GM23338 (cell line): ENCODE measurements at regions not wholly inside any gene's neighbourhood (a gene's known extent, or its start where the extent isn't known, plus 50 kb on each side); places are given as distances from the start of the nearest gene placed in this dataset.

ENCODE experiments used
- CTCF ChIP-seq, 2 experiments: fragments of 200-600 bp in 1 of 2; sonication (generic) in 1 of 2; conservative IDR thresholded peaks; 2 replicates each; pipeline versions ENCODE4 v1.5.1 to v1.6.1; 2016 to 2017; ENCODE audit warnings: antibody characterized with exemption in 2 of 2, low read depth in 2 of 2, mild to moderate bottlenecking in 2 of 2, moderate library complexity in 1 of 2
- ETS1 ChIP-seq: IDR thresholded peaks from 2 replicates; pipeline ENCODE4 v1.6.1; 2016; ENCODE audit warnings: antibody characterized with exemption
- EZH2 ChIP-seq: fragments of 200-600 bp; sonication (generic); IDR thresholded peaks from one replicate; pipeline ENCODE4 v1.8.0; 2017; ENCODE audit warnings: antibody characterized with exemption, mild to moderate bottlenecking, low read depth; ENCODE audit not compliant: unreplicated experiment
- EZH2phosphoT487 ChIP-seq: fragments of 200-600 bp; sonication (generic); IDR thresholded peaks from one replicate; pipeline ENCODE4 v1.8.1; 2018; ENCODE audit warnings: antibody characterized with exemption; ENCODE audit not compliant: unreplicated experiment
- JUNB ChIP-seq: IDR thresholded peaks from one replicate; pipeline ENCODE4 v1.6.1; 2016; ENCODE audit warnings: antibody characterized with exemption; ENCODE audit not compliant: unreplicated experiment
- NANOG ChIP-seq: IDR thresholded peaks from 2 replicates; pipeline ENCODE4 v1.6.1; 2016; ENCODE audit warnings: antibody characterized with exemption, borderline replicate concordance
- POLR2AphosphoS5 ChIP-seq: IDR thresholded peaks from 2 replicates; pipeline ENCODE4 v1.6.1; 2016; ENCODE audit warnings: antibody characterized with exemption, low read depth
- REST ChIP-seq: IDR thresholded peaks from one replicate; pipeline ENCODE4 v1.6.1; 2018; ENCODE audit warnings: antibody characterized with exemption; ENCODE audit not compliant: unreplicated experiment
- ZNF114 ChIP-seq: fragments of 250-450 bp; sonication (Bioruptor Pico); IDR thresholded peaks from 2 replicates; pipeline ENCODE4 v1.5.0; 2020; ENCODE audit warnings: mild to moderate bottlenecking, moderate library complexity
- ZNF331 ChIP-seq: fragments of 250-450 bp; sonication (Bioruptor Pico); IDR thresholded peaks from 2 replicates; pipeline ENCODE4 v1.5.0; 2020; ENCODE audit warnings: low read depth, mild to moderate bottlenecking, moderate library complexity

GRCh38 chr5:152883066-152883775 lies 478.1 kb upstream of the NMUR2 start:
- TF ChIP-seq REST (no peak), CTCF (conservative IDR thresholded peaks at IDR 0.05; ENCODE audit: low read depth in 2 of 2) (no peak), NANOG (no peak), EZH2phosphoT487 (no peak), JUNB (no peak), EZH2 (no peak), ZNF114 (no peak), ETS1 (no peak), POLR2AphosphoS5 (no peak), ZNF331 (no peak)
